OCI-LY7 (cell line): ENCODE measurements at regions not wholly inside any gene's neighbourhood (a gene's known extent, or its start where the extent isn't known, plus 50 kb on each side); places are given as distances from the start of the nearest gene placed in this dataset.

Experiments used
- EZH2phosphoT487 ChIP-seq: fragments of 200-600 bp; sonication (generic); IDR thresholded peaks from 2 replicates; pipeline ENCODE4 v1.6.1; 2018; ENCODE audit warnings: low read depth, borderline replicate concordance, mild to moderate bottlenecking, mixed run types, antibody characterized with exemption, low read length, moderate library complexity, mixed read lengths
- TF ChIP-seq, protein P1 (sequence below): fragments of 200-600 bp; sonication (generic); conservative IDR thresholded peaks from 2 replicates; pipeline ENCODE4 v1.5.1; 2014; ENCODE audit warnings: mild to moderate bottlenecking, antibody characterized with exemption, low read length, moderate library complexity, mixed read lengths

DNA sequence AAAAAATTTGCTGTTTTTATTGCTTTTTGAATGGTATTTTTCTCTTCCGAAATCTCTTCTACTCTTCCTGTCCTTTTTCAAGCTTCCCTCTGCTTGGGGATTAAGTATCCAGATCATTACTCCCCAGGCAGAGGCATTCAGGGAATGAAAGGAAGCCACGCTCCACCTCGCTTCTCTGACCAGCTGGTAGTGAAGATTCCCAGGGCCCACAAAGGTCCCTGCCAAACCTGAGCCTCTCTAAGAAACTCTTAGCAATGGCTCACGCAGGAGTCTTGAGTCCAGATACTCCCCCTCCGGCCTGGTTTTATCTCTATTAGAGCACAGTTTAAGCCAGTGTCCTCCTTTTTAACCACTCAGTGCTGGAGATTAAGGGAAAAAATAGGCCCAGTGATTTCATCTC, 51.4 kb upstream of the SOD3 start:
- TF ChIP-seq, protein P1, sequence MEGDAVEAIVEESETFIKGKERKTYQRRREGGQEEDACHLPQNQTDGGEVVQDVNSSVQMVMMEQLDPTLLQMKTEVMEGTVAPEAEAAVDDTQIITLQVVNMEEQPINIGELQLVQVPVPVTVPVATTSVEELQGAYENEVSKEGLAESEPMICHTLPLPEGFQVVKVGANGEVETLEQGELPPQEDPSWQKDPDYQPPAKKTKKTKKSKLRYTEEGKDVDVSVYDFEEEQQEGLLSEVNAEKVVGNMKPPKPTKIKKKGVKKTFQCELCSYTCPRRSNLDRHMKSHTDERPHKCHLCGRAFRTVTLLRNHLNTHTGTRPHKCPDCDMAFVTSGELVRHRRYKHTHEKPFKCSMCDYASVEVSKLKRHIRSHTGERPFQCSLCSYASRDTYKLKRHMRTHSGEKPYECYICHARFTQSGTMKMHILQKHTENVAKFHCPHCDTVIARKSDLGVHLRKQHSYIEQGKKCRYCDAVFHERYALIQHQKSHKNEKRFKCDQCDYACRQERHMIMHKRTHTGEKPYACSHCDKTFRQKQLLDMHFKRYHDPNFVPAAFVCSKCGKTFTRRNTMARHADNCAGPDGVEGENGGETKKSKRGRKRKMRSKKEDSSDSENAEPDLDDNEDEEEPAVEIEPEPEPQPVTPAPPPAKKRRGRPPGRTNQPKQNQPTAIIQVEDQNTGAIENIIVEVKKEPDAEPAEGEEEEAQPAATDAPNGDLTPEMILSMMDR = no peak
- TF ChIP-seq EZH2phosphoT487 = no peak
